ENCODE measurements at regions not wholly inside any gene's neighbourhood (a gene's known extent, or its start where the extent isn't known, plus 50 kb on each side); places are given as distances from the start of the nearest gene placed in this dataset.

DNA sequence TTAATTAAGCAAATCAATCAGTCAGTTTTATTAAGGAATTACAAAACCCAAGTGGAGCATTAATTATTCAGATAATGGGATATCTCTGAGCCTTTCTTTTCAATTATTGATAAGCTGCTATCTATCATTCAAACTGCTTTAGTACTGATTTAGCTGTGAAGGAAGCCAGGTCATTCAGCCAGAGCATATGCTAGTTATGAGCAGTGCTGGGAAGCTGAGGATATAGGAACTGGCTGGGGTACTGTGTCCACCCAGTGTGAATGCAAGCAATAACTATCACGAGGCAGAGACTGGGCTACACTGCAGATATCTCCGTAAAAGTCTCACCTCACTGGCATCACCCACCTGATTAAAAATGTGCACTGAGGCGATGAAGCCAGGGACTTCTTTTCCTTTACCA is 496.7 kb upstream of the PIK3C3 start:
- DNase-seq: no peak
- 81 to 89% (median 85%) methylated on average over 3 of the region's 3 CpGs for WGBS, 4 donors

DNA sequence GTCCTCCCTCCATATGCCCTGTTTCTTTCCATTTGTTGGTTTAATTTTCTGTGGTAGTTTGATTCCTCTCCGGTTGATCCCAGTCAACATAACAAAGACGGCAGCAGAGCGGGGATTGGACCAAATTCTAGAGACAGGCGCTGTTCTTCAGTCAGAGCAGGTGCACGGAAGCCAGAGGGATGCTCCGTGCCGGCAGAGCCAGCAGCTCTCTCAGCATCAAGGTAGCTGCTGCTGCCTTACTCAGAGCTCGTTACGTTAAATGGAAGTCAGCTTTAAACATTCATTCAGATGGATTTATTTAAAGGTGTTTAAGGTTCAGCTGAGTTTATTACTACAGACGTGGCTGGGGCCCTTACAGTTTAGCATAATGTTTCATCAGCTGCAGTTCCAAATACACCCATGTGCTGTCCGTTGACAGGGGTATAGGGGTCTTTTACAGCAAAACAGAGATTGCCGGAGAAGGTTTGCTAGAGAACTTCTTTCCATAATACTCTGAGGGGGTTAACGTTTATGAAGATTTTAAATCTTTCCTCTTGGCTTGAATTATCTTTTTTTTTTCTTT is 497.2 kb upstream of the PIK3C3 start:
- no peak overlapping the region for H3K27ac ChIP-seq
- intact Hi-C loops (cut with DNase I): no loop called here
- ATAC-seq (no peak), DNase-seq (no peak)
- 81 to 89% (median 83%) methylated on average over 13 of the region's 13 CpGs for WGBS, 4 donors
- H3K9me3 ChIP-seq: peaks cover 0 to 10% (median 0%) of the 10 kb centered on the region in 12 donors
- no peaks in the 10 kb centered on the region for H3K36me3 ChIP-seq
- TF ChIP-seq, protein P1, sequence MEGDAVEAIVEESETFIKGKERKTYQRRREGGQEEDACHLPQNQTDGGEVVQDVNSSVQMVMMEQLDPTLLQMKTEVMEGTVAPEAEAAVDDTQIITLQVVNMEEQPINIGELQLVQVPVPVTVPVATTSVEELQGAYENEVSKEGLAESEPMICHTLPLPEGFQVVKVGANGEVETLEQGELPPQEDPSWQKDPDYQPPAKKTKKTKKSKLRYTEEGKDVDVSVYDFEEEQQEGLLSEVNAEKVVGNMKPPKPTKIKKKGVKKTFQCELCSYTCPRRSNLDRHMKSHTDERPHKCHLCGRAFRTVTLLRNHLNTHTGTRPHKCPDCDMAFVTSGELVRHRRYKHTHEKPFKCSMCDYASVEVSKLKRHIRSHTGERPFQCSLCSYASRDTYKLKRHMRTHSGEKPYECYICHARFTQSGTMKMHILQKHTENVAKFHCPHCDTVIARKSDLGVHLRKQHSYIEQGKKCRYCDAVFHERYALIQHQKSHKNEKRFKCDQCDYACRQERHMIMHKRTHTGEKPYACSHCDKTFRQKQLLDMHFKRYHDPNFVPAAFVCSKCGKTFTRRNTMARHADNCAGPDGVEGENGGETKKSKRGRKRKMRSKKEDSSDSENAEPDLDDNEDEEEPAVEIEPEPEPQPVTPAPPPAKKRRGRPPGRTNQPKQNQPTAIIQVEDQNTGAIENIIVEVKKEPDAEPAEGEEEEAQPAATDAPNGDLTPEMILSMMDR (IDR thresholded peaks at IDR 0.05): no peak
- TF ChIP-seq POLR2A (IDR thresholded peaks at IDR 0.05): no peak
- no peaks in the 10 kb centered on the region for H3K4me1 ChIP-seq
- no peaks in the 10 kb centered on the region for H3K27me3 ChIP-seq
- no peak overlapping the region for H3K4me3 ChIP-seq

More for the DNA sequence above, 496.7 kb upstream of the PIK3C3 start:
- Histone ChIP-seq H3K4me3 (no peak overlapping the region), H3K36me3 (no peaks in the 10 kb centered on the region), H3K27ac (no peak overlapping the region), H3K9me3 (peaks cover 0 to 8% (median 0%) of the 10 kb centered on the region in 12 donors), H3K4me1 (no peaks in the 10 kb centered on the region), H3K27me3 (no peaks in the 10 kb centered on the region)
- TF ChIP-seq, protein P1 (IDR thresholded peaks at IDR 0.05): no peak
- TF ChIP-seq POLR2A (IDR thresholded peaks at IDR 0.05): no peak
- ATAC-seq: no peak
- intact Hi-C loops (cut with DNase I): no loop called here

DNA sequence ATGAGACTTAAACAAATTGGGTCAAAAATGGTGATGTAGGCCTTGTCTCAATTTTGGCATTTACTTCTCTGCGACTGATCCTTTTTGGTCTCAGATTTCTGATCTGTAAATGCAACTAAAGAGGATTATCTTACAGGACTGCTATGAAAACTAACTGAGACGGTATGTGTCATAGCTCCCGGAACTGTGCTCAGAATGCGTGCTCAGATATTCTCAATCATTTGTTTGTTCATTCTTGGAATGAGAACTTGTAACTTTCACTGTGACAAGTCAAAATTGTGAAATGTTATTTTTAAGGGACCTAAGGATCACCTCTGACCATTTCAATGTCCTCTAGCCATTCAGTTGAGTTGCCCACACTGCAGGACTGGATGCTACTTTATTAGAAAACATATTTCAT is 498.2 kb upstream of the PIK3C3 start:
- Histone ChIP-seq H3K27me3 (no peaks in the 10 kb centered on the region), H3K4me1 (no peaks in the 10 kb centered on the region), H3K9me3 (peaks cover 0 to 10% (median 0%) of the 10 kb centered on the region in 12 donors), H3K4me3 (no peak overlapping the region), H3K27ac (no peak overlapping the region), H3K36me3 (no peaks in the 10 kb centered on the region)
- TF ChIP-seq POLR2A (IDR thresholded peaks at IDR 0.05): no peak
- TF ChIP-seq, protein P1 (IDR thresholded peaks at IDR 0.05): no peak
- ATAC-seq (no peak), DNase-seq (no peak)
- intact Hi-C loops (cut with DNase I): no loop called here
- 91 to 98% (median 92%) methylated on average over 4 of the region's 4 CpGs for WGBS, 4 donors

DNA sequence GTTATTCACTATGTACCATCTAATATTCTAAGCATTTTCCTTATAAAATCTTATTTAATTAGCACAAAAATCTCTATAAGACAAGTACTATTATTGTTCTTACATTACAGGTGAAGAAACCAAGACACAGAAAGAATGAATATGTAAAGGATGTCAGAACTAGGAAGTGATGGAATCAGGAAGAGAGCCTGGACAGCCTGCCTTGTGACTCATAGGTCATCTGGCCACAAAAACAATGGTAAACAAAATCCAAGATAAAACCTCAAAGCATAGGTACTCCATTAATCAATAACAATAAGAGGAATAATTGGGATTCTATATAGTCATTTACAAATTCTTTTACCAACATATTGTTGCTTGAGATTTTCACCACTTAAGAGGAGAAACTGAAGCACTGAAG is 505.4 kb upstream of the PIK3C3 start:
- TF ChIP-seq POLR2A (IDR thresholded peaks at IDR 0.05): no peak
- TF ChIP-seq, protein P1 (IDR thresholded peaks at IDR 0.05): no peak
- H3K9me3 ChIP-seq: peaks cover 0 to 10% (median 0%) of the 10 kb centered on the region in 12 donors
- H3K27me3 ChIP-seq: no peaks in the 10 kb centered on the region
- intact Hi-C loops (cut with DNase I): loop anchor here in 1 of 10 donors (5.0 kb wide), 1 partner anchor 52 kb away; no protein-coding TSS in a partner anchor
- ATAC-seq (no peak), DNase-seq (no peak)
- H3K36me3 ChIP-seq: no peaks in the 10 kb centered on the region
- H3K4me3 ChIP-seq: no peak overlapping the region
- no peak overlapping the region for H3K27ac ChIP-seq
- H3K4me1 ChIP-seq: no peaks in the 10 kb centered on the region
